Hematopoietic multipotent progenitor cell (in vitro differentiated cells): ENCODE measurements at regions not wholly inside any gene's neighbourhood (a gene's known extent, or its start where the extent isn't known, plus 50 kb on each side); places are given as distances from the start of the nearest gene placed in this dataset.

Experiments used
- DNase-seq, 3 donors: peaks; one replicate each; pipeline ENCODE4 v3.0.0-alpha.2; 2011 to 2015; ENCODE audit warnings: low read depth in 2 of 3, low spot score in 2 of 3

DNA sequence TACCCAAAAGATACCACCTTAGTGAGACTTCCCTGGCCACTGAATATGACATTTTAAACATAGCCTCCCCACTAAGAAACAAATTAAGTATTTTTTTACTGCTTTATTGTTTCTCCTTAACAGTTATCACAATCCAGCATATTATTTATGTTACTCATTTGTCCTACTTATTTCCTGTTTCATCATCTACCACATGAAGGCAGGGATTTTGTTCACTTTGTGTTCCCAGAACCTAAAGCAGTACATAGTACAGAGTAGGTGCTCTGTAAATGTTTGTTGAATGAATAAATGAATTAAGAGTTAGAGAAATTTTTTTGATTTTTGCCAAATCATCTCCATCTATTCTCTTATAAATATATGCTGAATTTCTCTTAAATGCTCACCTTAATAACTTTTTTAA lies 318.4 kb upstream of the GIMD1 start:
- DNase-seq = no peak

GRCh38 chr4:106681381-106681921 lies 312.9 kb upstream of the GIMD1 start:
- no peak for DNase-seq

DNA sequence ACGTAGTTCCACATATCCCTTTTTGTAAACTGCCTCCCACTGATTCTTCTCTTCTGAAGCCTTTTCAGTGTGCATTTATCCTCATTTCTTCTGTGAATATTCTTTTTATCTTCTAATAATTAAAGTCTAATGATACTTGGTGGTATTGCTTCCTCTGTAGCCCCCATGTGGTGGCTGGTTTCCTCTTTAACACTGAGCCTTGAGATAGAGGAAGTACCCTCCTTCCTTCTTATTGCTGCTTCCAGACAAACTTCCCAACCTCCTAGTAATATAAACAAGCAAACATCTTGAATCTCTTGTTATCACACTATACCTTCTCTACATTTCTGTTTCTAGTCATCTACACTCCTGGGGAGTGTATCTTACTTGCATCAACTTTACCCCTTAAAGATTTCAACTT lies 310.5 kb upstream of the GIMD1 start:
- DNase-seq = no peak

DNA sequence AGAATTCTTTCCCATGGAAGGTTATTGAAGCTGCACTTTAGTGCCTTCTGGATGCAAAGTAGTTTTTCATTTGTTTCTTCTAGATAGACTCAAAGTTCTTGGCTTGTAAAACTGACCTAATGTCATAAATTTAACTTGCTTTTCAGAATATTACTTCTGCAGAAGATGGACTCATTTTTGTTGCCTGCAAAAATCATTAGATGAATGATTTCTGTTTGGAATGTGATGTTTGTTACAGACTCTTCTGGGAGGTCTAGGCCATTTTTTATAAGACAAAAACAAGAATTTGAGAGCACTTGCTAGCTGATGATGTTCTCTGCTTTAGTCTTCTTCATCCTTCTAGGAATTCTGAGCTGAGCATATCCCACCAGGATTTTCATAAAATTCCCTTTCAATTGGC lies 308.6 kb upstream of the GIMD1 start:
- DNase-seq = no peak

GRCh38 chr4:106676173-106676921 lies 307.8 kb upstream of the GIMD1 start:
- no peak for DNase-seq

DNA sequence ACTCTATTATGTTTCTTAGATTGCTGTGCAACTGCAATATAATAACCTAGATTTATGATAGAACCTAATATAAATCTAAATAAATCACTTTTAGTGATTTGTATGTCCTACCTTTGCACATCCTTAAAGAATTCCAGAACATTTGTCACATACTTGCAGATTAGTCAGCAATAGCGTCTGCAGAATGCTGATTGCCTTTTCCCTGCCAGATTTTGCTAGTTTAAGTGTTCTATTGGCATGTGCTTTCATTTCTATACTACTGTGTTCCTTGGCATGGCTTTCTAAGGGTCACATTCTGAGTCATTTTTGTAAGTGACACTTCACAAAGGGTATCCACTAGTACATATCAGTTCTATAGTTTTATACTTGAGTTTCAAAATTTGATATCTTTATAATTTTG lies 303.1 kb upstream of the GIMD1 start:
- no peak for DNase-seq

GRCh38 chr4:106670976-106671375 lies 302.4 kb upstream of the GIMD1 start:
- no peak for DNase-seq

DNA sequence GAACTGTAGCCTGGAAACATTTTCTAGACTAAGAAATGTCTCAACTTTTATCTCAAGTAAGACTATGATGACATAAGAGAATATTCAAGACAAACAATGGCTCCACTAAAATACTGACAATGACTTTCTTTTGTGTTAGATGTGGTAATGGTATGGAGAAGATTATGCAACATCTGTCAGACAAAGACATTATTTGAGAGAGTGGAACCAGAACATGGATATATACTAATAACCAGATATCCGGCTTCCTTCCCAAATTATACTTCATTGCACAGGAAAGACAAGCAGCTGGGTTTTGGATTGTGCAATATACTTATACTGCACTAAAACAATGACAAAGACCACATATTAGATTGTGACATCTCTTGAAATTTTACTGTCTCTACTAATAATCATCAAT lies 290.8 kb upstream of the GIMD1 start:
- DNase-seq = no peak

- no peak for DNase-seq
Observed at GRCh38 chr4:106652095-106652494, 283.5 kb upstream of the GIMD1 start.

DNA sequence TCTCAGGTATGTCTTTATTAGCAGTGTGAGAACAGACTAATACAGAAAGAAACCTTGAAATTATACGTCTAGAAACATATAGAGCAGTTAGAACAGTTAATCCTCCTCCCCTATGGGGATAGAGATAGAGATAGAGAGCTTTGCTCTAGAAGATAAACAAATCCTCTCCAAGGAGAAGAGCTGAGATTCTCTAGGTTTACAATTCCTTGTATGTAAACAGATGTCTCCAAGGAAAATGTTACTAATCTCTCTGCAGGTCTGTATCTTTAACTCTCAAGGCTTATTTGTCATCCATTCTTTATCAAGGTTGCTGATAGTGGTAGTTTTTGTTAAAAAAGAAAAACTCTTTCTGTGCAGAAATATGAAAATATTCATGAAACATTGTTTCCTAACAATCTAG lies 282.1 kb upstream of the GIMD1 start:
- DNase-seq = no peak

DNA sequence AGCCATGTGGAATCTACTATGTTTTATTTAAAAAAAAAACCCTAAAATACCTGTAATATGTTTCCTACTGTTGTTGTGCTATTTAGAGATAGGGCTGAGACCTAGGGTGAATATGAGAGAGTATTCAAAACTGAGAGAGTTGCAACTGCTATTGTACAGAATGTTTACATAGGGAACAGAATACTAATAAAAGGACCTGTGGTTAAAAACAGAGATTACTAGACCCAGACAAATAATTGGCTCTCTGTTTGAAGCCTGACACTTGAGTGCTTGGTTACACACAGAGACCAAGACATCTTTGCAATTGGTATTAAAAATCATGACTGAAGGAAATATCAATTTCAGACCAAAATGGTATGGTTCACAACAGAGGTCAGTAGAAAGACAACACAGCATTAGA lies 278.9 kb upstream of the GIMD1 start:
- no peak for DNase-seq

- no peak for DNase-seq
Observed at GRCh38 chr4:106629268-106629625, 260.7 kb upstream of the GIMD1 start.

DNA sequence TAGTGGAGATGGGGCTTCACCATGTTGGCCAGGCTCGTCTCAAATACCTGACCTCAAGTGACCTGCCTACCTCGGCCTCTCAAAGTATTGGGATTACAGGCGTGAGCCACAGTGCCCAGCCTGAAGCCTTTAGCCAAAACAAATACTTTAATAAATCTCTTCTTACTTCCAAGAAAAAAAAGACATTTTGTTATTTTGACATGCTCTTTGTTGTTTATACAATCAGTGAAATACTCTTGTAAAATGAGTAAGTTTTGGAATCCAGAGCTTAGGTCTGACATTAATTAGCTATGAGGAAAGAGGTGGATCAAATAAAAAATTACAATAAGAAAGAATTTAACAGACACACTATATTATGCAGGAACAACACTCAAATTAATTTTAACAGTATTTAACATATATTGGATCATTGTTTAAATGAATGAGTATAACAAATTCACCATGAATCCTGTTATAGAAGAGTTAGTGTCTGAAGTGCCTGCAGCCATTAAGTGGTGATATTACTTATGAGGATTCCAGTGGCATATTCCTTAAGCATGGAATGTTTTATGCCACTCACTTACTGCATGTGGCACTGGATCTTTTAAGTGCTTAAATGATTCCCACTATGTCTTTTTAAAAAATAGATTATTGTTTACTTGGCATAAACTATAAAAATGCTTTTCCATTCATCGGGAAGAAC lies 260.1 kb upstream of the GIMD1 start:
- DNase-seq = no peak

DNA sequence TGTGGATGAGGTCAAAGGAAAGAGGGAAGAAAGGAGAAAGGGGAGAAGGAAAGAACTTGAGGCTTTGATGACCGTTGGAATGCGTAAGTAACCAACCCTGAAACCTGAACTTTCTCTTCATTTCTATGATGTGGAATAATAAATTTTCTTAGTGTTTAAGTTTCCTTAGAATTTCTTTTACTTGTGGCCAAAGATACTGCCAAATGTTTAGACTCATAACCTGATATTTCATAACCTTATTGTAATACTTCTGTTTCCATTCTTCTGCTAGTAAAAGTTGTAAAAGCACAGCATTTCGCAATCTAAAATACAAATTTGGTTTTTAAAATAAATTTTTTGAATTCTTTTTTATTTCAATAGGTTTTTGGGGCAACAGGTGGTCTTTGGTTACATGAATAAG lies 258.5 kb upstream of the GIMD1 start:
- DNase-seq = no peak

- no peak for DNase-seq
Observed at GRCh38 chr4:106624671-106625070, 256.1 kb upstream of the GIMD1 start.

- DNase-seq = no peak
Observed at GRCh38 chr4:106618956-106619355, 250.4 kb upstream of the GIMD1 start.

- DNase-seq = no peak
Observed at GRCh38 chr4:106615961-106616360, 247.4 kb upstream of the GIMD1 start.

- no peak for DNase-seq
Observed at GRCh38 chr4:106615410-106615945, 246.9 kb upstream of the GIMD1 start.

GRCh38 chr4:106614441-106614840 lies 245.9 kb upstream of the GIMD1 start:
- no peak for DNase-seq

- DNase-seq = no peak
Observed at GRCh38 chr4:106609917-106610316, 241.3 kb upstream of the GIMD1 start.

DNA sequence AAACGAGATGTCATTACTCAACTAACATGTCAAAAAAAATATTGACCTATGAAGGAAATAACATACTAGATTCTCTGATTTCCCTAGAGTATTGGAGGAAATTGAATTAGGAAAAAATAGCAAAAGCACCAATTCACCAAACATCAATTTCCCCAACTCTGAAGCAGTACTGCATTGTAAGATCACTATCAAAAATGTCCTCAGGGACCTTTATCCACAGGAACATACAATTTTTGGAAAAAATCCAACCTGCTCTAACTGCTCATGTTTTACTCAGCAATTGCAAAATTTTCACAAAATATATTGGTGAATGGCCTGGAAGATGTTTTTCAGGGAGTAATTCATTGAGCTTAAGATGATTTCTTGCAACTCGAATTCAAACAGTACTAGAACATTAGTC lies 239.0 kb upstream of the GIMD1 start:
- no peak for DNase-seq
